Stimulated activated CD4-positive, alpha-beta T cell treated with anti-CD3 and anti-CD28 coated beads, Interleukin-2, amount 100 ng/mL, for 24 hours (primary cell): ENCODE measurements at regions not wholly inside any gene's neighbourhood (a gene's known extent, or its start where the extent isn't known, plus 50 kb on each side); places are given as distances from the start of the nearest gene placed in this dataset.

ENCODE experiments used
- DNase-seq, 2 donors: peaks; one replicate each; pipeline ENCODE4 v3.0.0-alpha.2; 2020

- no peak for DNase-seq
Measured at GRCh38 chr20:12395353-12395752, 477.7 kb downstream of the BTBD3 start.

DNA sequence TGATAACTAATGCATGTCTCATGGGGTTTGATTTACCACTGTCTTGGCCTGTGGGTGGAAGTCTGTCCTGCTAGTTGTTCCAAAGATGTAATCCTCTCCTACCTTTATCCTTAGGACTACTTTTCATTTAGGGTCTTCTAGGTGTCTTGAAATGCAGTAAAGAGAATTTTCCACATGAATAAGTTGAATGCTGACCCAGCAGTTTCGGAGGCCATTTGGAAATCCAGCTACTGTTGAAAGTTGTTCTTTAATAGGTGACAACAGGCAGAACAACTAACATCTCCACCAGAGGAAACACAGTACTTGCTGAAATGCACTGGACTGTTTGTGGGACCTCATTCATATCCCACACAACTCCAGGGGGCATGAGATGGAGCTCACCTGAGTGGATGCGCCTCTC is 478.1 kb downstream of the BTBD3 start:
- no peak for DNase-seq

- no peak for DNase-seq
Measured at GRCh38 chr20:12399110-12399836, 481.6 kb downstream of the BTBD3 start.

GRCh38 chr20:12404941-12405340 is 487.2 kb downstream of the BTBD3 start:
- DNase-seq = no peak

DNA sequence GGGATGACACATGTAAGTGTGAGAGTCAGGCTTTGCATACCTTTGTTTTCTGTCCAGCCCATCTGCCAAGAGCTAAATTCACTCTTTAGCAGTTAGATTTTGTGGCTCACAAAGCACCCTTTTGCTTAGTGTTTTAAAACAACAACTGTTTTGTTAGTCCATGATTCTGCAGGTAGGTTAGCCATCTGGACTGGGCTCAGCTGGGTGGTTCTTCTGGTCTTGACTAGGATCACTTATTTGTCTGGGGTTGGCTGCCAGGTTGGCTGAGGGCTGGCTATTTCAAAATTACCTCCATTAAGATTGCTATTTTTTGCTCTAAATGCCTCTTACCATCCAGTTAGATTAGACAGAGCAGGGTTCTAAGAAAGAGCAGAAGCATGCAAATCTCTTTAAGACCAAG is 489.3 kb downstream of the BTBD3 start:
- no peak for DNase-seq

DNA sequence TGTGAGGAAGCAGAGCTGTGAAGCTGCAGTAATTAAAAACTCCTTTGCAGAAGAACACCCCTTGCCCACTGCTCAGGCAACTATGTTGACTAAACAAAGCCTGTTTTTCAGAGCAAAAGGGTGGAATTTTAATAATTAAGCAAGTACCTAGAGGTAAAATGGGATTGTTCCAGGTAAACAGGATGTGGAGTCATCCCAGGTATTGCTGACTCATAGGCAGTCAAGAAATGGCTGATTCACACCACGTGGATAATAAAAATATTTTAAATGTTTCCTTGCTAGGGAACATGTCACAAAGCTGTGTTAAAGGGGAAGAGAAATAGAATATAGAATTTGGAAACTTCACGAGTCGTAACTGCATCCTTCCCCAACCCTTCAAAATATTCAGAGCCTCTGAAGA is 491.8 kb downstream of the BTBD3 start:
- no peak for DNase-seq

DNA sequence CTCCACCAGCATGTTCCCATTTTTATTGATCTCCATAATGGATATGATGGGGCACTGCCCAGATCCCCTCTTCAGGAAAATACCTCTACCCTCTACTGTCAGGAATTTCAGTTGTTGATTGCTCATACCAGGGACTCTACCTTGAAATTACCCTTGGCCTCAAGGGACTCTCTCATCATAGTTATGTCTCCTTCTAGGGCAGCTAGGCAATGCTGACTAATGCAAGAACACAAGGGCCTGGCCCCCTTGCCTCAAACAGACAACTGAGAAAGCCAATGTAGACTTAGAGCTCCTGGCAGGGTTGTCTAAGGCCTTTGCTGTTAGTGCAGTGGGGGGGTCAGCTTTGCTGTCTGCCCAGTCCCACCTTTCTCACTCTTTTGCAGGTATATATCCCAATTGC is 493.1 kb downstream of the BTBD3 start:
- no peak for DNase-seq

- DNase-seq = no peak
Measured at GRCh38 chr20:12411246-12411940, 493.7 kb downstream of the BTBD3 start.

- DNase-seq = no peak
Measured at GRCh38 chr20:12413116-12413515, 495.4 kb downstream of the BTBD3 start.

DNA sequence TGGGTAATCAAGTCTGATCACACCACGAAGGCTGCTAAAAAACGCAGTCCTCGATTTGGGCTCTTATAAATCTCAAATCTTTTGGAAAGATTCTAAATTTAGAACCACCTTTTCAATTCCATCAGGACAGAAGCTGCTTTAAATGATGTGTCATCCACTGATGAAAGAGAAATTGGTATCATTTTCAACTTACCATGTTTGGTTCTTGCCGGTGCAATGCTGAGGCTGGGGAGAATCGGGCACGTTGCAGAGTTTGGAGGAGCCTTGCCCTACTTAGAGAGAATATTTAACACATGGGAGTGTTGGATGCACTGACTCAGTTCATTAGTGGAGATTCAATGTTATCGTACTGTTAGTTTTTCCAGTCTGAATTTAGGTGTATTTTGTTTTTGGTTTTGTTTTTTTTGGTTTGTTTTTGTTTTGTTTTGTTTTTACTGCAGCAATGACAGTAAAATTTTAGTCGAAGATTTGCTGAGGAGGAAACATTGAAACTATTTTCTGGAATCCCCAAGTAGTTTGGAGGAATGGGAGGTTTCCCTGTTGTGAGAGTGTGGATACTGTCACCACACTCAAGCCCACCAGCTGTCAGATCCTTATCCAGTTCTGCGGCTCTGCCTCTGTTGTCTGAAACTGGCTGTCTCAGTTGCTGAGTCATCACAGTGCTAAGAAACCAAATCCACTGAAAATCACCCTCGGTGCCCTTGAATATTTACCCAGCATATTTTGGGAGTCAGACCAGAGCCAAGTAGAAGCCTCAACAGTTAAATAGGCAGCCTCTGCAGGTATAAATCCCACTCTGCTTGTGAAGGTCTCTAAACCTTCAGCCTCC is 497.0 kb downstream of the BTBD3 start:
- DNase-seq = no peak

DNA sequence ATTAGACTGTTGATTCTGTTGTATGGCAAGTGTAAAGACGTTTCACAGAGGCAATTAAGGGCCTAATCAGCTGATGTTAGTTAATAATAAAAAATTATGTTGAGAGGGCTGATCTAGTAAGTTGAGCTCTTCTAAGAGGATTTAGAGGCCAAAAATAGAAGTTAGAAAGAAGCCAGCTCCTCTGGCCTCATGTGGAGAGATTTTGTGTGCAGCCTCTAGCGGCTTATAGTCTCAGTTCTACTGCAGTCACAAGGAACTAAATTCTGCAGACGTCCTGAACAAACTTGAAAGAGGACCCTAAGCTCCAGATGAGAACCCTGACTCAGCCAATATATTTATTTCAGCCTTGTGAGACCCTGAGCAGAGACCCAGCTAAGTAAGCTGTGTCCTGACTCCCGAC is 498.6 kb downstream of the BTBD3 start:
- DNase-seq = no peak

- DNase-seq = no peak
Measured at GRCh38 chr20:12433724-12434123, 516.0 kb downstream of the BTBD3 start.

- no peak for DNase-seq
Measured at GRCh38 chr20:12434672-12435071, 517.0 kb downstream of the BTBD3 start.

GRCh38 chr20:12435268-12435667 is 517.6 kb downstream of the BTBD3 start:
- no peak for DNase-seq

DNA sequence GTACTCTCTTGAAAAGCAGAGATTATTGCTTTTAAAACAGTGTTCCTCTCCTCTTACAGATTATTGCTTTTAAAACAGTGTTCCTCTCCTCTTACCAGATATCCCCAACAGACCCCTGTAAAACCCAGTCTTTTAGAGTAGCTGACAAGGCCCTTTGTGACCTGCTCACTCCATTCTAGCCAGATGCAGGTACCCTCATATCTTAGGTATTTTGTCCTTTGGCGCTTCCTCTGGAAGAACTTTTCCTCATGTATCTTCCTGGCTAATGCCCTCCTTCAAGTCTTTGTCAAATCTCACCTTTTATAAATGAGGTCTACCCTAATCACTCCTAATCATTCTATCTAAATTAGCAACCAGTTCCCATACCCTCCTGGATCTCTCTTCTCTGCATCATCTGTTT is 536.0 kb downstream of the BTBD3 start:
- DNase-seq = no peak

DNA sequence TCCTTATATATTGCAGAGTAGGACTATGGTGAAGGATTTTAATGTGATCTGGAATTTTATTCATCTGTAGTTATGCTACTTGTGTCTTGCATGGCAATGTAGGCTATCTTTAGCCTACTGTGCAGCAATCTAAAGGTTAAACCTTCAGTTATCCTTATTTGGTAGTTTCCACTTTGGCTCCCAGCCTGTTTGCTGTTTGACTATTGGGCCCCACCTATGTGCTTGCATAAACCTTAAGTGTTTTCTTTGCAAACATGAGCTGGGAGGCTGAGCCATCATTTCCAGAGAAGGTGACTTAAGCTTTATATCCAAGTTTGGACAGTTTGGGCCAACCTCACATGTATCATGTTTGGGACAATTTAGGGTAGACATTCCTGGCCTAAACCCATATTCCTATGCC is 537.5 kb downstream of the BTBD3 start:
- no peak for DNase-seq

- DNase-seq = no peak
Measured at GRCh38 chr20:12458241-12458640, 540.5 kb downstream of the BTBD3 start.

DNA sequence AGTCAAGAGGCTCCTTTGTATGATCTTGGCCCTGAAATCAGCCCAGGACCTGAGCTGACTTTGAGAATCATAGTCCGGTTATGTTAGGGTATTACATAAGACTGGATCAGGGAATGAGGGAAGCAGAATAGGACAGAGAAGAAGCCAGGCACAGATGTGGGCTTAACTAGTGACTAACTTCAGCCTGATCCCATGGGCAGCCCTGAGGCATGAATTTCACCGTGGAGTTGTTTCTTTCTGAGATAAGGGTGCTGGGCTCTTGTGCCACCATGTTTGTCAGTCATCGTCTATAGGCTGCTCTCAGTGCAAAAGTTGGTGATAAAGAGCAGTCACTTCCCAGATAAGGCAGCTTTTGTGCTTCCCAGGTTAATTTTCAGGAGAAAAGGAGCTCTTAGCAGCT is 544.7 kb upstream of the SPTLC3 start:
- no peak for DNase-seq

- no peak for DNase-seq
Measured at GRCh38 chr20:12466915-12467314, 541.9 kb upstream of the SPTLC3 start.

DNA sequence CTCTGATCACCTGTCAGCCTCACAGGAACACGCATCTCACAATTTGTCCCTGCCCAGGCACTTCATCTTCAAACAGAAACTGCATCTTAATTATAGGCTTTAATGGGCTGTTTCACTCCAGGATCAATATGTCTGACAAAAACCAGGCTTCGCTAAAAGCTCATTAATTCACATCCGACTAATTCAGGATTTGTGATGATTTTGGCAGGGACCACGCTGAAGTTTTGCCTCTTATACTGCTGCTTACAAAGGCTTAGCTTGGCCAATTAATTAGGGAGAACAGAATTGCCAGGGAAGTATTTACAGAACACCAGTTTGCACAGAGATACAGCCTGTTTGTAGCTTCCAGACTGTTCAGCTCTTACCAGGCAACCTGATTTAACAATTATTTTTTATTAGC is 541.0 kb upstream of the SPTLC3 start:
- no peak for DNase-seq

- DNase-seq = no peak
Measured at GRCh38 chr20:12482661-12483060, 526.1 kb upstream of the SPTLC3 start.

DNA sequence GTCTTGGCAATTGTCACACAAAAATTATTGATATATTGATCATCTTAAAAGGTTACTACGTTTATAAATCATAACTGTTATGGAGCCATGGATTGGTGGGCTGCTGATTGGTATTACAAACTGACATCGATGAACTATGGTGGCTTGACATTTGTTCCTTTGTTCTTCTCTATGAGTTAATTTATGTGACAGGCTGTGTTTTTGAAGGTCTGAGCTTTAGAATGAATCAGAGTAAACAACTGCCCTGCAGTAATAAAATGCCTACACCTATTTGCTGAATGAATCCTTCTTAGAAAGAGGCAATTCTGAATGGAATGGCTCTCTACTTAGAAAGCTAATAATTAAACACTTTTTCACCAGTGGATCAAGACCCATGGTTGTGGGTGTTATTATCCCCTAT is 506.3 kb upstream of the SPTLC3 start:
- DNase-seq = no peak

DNA sequence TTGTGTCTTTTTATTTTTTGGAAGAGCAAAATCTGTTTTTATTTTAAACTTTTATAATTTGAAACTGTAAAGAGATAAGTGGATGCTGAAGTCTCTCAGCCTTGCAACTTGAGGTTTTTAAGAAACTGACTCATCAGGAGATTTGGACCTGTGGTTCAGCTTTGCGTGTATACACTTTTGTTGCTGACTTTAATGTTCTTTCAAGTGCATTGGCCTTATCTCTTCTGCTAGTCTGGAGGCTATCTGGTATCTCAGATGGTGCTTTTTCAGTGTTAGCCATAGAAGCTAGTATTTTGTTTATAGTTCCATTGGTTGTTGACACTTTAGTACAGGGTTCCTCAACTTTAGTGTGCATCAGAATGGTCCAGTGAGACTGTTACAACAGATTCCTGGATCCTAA is 504.0 kb upstream of the SPTLC3 start:
- DNase-seq = no peak

- no peak for DNase-seq
Measured at GRCh38 chr20:12511499-12511898, 497.3 kb upstream of the SPTLC3 start.
